ENCODE measurements at regions not wholly inside any gene's neighbourhood (a gene's known extent, or its start where the extent isn't known, plus 50 kb on each side); places are given as distances from the start of the nearest gene placed in this dataset.

DNA sequence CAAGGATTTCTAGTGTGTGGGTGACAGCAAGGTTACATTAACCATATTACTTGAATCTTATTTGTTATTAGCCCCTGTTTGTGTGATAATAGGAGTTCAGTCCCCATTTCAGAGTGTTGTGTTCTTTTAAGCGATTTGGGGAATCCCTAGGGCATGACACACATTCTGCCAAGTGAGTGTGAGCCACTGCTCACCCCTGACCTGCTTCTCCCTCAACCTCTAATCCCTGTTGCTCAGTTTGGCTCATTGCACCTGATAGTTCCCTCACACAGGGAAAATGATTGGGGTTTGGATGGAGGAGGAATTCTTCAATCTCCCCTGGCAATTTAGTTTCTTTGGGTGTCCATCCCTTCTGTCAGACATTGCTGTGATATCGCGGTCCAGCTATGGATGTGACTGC is 149.2 kb downstream of the DMRTA1 start:
- intact Hi-C loops (cut with DNase I) = no loop called here

DNA sequence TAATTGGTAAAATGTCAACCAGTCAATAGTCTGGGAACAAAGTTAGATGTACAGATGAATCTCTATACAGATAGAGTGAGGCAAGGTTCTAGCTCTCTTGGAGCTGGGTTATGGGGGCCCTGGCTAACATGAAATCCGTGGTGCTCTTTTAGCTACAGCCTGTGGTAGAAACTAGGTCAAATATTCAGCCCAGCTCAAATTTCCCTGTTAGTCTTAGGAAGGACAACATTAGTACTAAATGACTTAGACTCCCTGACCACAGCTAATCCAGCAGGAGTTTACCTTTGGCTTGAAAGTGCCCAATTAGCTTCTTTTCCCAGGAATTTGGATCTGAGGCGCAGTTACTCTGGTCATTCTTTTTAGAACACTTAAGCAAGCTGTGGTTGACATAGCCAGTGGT is 170.5 kb downstream of the DMRTA1 start:
- H3K36me3 ChIP-seq = no peaks in the 10 kb centered on the region
- H3K27me3 ChIP-seq (replicated peaks; ENCODE audit: insufficient read depth) = no peaks in the 10 kb centered on the region
- intact Hi-C loops (cut with DNase I) = no loop called here
- H3K4me3 ChIP-seq = no peak overlapping the region
- no peaks in the 10 kb centered on the region for H3K9me3 ChIP-seq
- TF ChIP-seq, protein P1, sequence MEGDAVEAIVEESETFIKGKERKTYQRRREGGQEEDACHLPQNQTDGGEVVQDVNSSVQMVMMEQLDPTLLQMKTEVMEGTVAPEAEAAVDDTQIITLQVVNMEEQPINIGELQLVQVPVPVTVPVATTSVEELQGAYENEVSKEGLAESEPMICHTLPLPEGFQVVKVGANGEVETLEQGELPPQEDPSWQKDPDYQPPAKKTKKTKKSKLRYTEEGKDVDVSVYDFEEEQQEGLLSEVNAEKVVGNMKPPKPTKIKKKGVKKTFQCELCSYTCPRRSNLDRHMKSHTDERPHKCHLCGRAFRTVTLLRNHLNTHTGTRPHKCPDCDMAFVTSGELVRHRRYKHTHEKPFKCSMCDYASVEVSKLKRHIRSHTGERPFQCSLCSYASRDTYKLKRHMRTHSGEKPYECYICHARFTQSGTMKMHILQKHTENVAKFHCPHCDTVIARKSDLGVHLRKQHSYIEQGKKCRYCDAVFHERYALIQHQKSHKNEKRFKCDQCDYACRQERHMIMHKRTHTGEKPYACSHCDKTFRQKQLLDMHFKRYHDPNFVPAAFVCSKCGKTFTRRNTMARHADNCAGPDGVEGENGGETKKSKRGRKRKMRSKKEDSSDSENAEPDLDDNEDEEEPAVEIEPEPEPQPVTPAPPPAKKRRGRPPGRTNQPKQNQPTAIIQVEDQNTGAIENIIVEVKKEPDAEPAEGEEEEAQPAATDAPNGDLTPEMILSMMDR (IDR thresholded peaks at IDR 0.05) = no peak
- TF ChIP-seq POLR2A (IDR thresholded peaks at IDR 0.05) (no peak), POLR2AphosphoS5 (IDR thresholded peaks at IDR 0.05) (no peak)
- H3K4me1 ChIP-seq (replicated peaks) = no peaks in the 10 kb centered on the region
- no peak overlapping the region for H3K27ac ChIP-seq
- 66% methylated on average over 2 of the region's 2 CpGs for WGBS
- DNase-seq (ENCODE audit: low spot score) = no peak

More for the DNA sequence above, 149.2 kb downstream of the DMRTA1 start:
- no peak for DNase-seq (ENCODE audit: low spot score)
- TF ChIP-seq POLR2A (IDR thresholded peaks at IDR 0.05) (no peak), POLR2AphosphoS5 (IDR thresholded peaks at IDR 0.05) (no peak)
- TF ChIP-seq, protein P1 (IDR thresholded peaks at IDR 0.05) = no peak
- H3K4me3 ChIP-seq = no peak overlapping the region
- no peak overlapping the region for H3K27ac ChIP-seq
- H3K9me3 ChIP-seq = no peaks in the 10 kb centered on the region
- WGBS = 94% methylated on average over 3 of the region's 3 CpGs
- no peaks in the 10 kb centered on the region for H3K4me1 ChIP-seq (replicated peaks)
- no peaks in the 10 kb centered on the region for H3K36me3 ChIP-seq
- no peaks in the 10 kb centered on the region for H3K27me3 ChIP-seq (replicated peaks; ENCODE audit: insufficient read depth)

DNA sequence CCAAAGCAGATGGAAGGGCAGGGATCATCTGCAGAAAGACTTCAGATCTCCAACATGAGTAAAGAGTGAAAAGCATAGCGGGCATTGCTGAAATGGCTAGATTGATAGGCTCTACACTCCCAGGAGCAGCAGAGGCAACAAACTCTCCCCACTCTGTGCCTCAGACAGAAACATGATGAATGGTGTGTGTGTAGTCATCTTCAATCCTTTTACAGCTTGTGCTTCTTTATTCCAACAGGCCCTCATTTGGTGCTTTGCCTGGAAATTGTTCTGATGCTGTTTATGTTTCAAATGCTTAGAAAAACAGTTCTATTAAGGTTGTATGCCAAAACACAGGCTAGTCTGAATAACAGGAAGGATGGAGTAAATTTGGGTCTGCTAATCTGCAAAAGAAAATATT is 176.2 kb downstream of the DMRTA1 start:
- Histone ChIP-seq H3K27ac (no peak overlapping the region), H3K4me1 (replicated peaks) (no peaks in the 10 kb centered on the region), H3K9me3 (no peaks in the 10 kb centered on the region), H3K27me3 (replicated peaks; ENCODE audit: insufficient read depth) (no peaks in the 10 kb centered on the region), H3K36me3 (no peaks in the 10 kb centered on the region), H3K4me3 (no peak overlapping the region)
- TF ChIP-seq, protein P1 (IDR thresholded peaks at IDR 0.05) = no peak
- TF ChIP-seq POLR2A (IDR thresholded peaks at IDR 0.05) (no peak), POLR2AphosphoS5 (IDR thresholded peaks at IDR 0.05) (no peak)
- DNase-seq (ENCODE audit: low spot score) = no peak
- intact Hi-C loops (cut with DNase I) = loop anchor here (10.0 kb wide), 1 partner anchor 62 kb away; no protein-coding TSS in a partner anchor
- WGBS = 53% methylated on average over 1 of the region's 1 CpG

DNA sequence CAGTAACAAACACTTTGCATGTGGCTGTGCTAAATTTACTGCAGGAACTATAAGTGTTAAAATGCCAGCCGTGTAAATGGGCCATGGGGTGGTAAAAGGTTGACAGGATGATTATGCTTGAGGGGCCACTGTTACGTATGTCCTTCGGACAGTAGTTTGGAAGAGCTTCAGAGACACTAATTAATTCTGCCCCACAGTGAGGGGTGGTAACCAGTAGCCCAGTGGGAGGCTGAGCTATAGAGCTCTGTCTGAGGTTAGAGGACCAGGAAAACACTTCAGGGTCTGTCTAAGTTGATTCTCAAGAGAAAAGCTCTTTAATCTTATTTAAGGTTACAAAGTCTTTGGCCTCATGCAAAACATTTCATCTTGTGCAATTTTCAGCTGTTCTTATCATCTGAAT is 176.6 kb downstream of the DMRTA1 start:
- Histone ChIP-seq H3K9me3 (no peaks in the 10 kb centered on the region), H3K27ac (no peak overlapping the region), H3K27me3 (replicated peaks; ENCODE audit: insufficient read depth) (no peaks in the 10 kb centered on the region), H3K4me3 (no peak overlapping the region), H3K4me1 (replicated peaks) (no peaks in the 10 kb centered on the region), H3K36me3 (no peaks in the 10 kb centered on the region)
- 34% methylated on average over 3 of the region's 3 CpGs for WGBS
- TF ChIP-seq, protein P1 (IDR thresholded peaks at IDR 0.05) = no peak
- TF ChIP-seq POLR2A (IDR thresholded peaks at IDR 0.05) = no peak
- no peak for TF ChIP-seq POLR2AphosphoS5 (IDR thresholded peaks at IDR 0.05)
- no peak for DNase-seq (ENCODE audit: low spot score)
- intact Hi-C loops (cut with DNase I) = loop anchor here (10.0 kb wide), 1 partner anchor 62 kb away; no protein-coding TSS in a partner anchor

DNA sequence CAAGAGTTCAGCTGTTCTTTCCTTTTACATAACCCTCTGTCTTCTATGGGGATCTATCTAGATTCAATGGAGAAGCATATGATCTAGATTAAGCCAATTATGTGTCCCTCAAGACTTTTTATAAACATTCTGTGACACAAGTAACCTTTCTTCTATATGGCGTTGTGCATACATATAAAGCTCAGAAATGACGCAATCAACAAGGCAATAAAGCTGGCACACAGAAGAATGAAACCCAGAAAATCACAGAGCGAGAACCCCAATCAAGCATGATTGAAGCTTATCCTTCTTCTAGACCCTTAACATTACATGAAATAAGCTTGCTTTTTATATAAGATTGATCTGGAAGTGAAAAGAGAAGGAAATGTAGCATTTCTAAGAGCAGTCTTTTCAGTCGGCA is 178.9 kb downstream of the DMRTA1 start:
- Histone ChIP-seq H3K36me3 (no peaks in the 10 kb centered on the region), H3K4me1 (replicated peaks) (no peaks in the 10 kb centered on the region), H3K27me3 (replicated peaks; ENCODE audit: insufficient read depth) (no peaks in the 10 kb centered on the region), H3K27ac (no peak overlapping the region), H3K4me3 (no peak overlapping the region), H3K9me3 (no peaks in the 10 kb centered on the region)
- intact Hi-C loops (cut with DNase I) = loop anchor here (10.0 kb wide), 1 partner anchor 59 kb away; no protein-coding TSS in a partner anchor
- no peak for DNase-seq (ENCODE audit: low spot score)
- 67% methylated on average over 4 of the region's 4 CpGs for WGBS
- TF ChIP-seq, protein P1 (IDR thresholded peaks at IDR 0.05) = no peak
- TF ChIP-seq POLR2A (IDR thresholded peaks at IDR 0.05) = no peak
- TF ChIP-seq POLR2AphosphoS5 (IDR thresholded peaks at IDR 0.05) = no peak

Measured in prostate gland (tissue), 2 donors.